ENCODE measurements at regions not wholly inside any gene's neighbourhood (a gene's known extent, or its start where the extent isn't known, plus 50 kb on each side); places are given as distances from the start of the nearest gene placed in this dataset.
A peak's percentile ranks its signal among the peaks of the same experiment; 100 is the strongest.

GRCh38 chr2:45127321-45127720 is 118.1 kb upstream of the SIX2 start:
- no peak overlapping the region for H3K4me3 ChIP-seq
- intact Hi-C loops (cut with DNase I) = no loop called here
- TF ChIP-seq POLR2AphosphoS5 (IDR thresholded peaks at IDR 0.05) (no peak), CTCF (IDR thresholded peaks at IDR 0.05) (no peak), EP300 (IDR thresholded peaks at IDR 0.05) (no peak), POLR2A (IDR thresholded peaks at IDR 0.05; ENCODE audit: low read depth) (no peak)
- H3K4me1 ChIP-seq = peaks cover 0 to 15% (median 0%) of the 10 kb centered on the region in 4 donors
- H3K36me3 ChIP-seq = no peaks in the 10 kb centered on the region
- no peaks in the 10 kb centered on the region for H3K9me3 ChIP-seq
- H3K27ac ChIP-seq (replicated peaks in 1 of 4) = no peak overlapping the region
- 87% methylated on average over 6 of the region's 6 CpGs for WGBS
- H3K27me3 ChIP-seq = no peaks in the 10 kb centered on the region
- no peak for DNase-seq (ENCODE audit: extremely low spot score)

- H3K36me3 ChIP-seq = no peaks in the 10 kb centered on the region
- intact Hi-C loops (cut with DNase I) = no loop called here
- H3K27ac ChIP-seq (replicated peaks in 1 of 4) = no peak overlapping the region
- no peaks in the 10 kb centered on the region for H3K9me3 ChIP-seq
- H3K4me1 ChIP-seq = peaks cover 0 to 15% (median 0%) of the 10 kb centered on the region in 4 donors
- DNase-seq (ENCODE audit: extremely low spot score) = peak; percentile 60
- no peak for TF ChIP-seq CTCF (IDR thresholded peaks at IDR 0.05)
- no peak for TF ChIP-seq EP300 (IDR thresholded peaks at IDR 0.05)
- TF ChIP-seq POLR2A (IDR thresholded peaks at IDR 0.05; ENCODE audit: low read depth) = no peak
- no peak for TF ChIP-seq POLR2AphosphoS5 (IDR thresholded peaks at IDR 0.05)
- H3K4me3 ChIP-seq = no peak overlapping the region
- WGBS = 84% methylated on average over 4 of the region's 4 CpGs
- no peaks in the 10 kb centered on the region for H3K27me3 ChIP-seq
Measured at GRCh38 chr2:45125232-45125631, 116.0 kb upstream of the SIX2 start.

GRCh38 chr2:45124456-45124855 is 115.2 kb upstream of the SIX2 start:
- TF ChIP-seq POLR2AphosphoS5 (IDR thresholded peaks at IDR 0.05) = no peak
- Histone ChIP-seq H3K27ac (replicated peaks in 1 of 4) (no peak overlapping the region), H3K4me3 (no peak overlapping the region), H3K27me3 (no peaks in the 10 kb centered on the region), H3K9me3 (no peaks in the 10 kb centered on the region), H3K4me1 (peaks cover 0 to 15% (median 0%) of the 10 kb centered on the region in 4 donors), H3K36me3 (no peaks in the 10 kb centered on the region)
- intact Hi-C loops (cut with DNase I) = no loop called here
- DNase-seq (ENCODE audit: extremely low spot score) = no peak
- 97% methylated on average over 5 of the region's 5 CpGs for WGBS

GRCh38 chr2:45123521-45124191 is 114.4 kb upstream of the SIX2 start:
- H3K36me3 ChIP-seq = no peaks in the 10 kb centered on the region
- no peaks in the 10 kb centered on the region for H3K27me3 ChIP-seq
- H3K27ac ChIP-seq (replicated peaks in 1 of 4) = no peak overlapping the region
- TF ChIP-seq POLR2A (IDR thresholded peaks at IDR 0.05; ENCODE audit: low read depth) (no peak), CTCF (IDR thresholded peaks at IDR 0.05) (no peak), EP300 (IDR thresholded peaks at IDR 0.05) (no peak), POLR2AphosphoS5 (IDR thresholded peaks at IDR 0.05) (no peak)
- intact Hi-C loops (cut with DNase I) = no loop called here
- WGBS = 75% methylated on average over 6 of the region's 6 CpGs
- no peak overlapping the region for H3K4me3 ChIP-seq
- no peaks in the 10 kb centered on the region for H3K9me3 ChIP-seq
- H3K4me1 ChIP-seq = peaks cover 0 to 10% (median 0%) of the 10 kb centered on the region in 4 donors
- DNase-seq (ENCODE audit: extremely low spot score) = peak; percentile 29

GRCh38 chr2:45123065-45123464 is 113.8 kb upstream of the SIX2 start:
- peak; percentile 70 for DNase-seq (ENCODE audit: extremely low spot score)
- Histone ChIP-seq H3K4me3 (no peak overlapping the region), H3K4me1 (peaks cover 0 to 4% (median 0%) of the 10 kb centered on the region in 4 donors), H3K27ac (replicated peaks in 1 of 4) (no peak overlapping the region), H3K27me3 (no peaks in the 10 kb centered on the region), H3K9me3 (no peaks in the 10 kb centered on the region), H3K36me3 (no peaks in the 10 kb centered on the region)
- WGBS = 75% methylated on average over 2 of the region's 2 CpGs
- intact Hi-C loops (cut with DNase I) = no loop called here
- TF ChIP-seq EP300 (IDR thresholded peaks at IDR 0.05) (no peak), POLR2A (IDR thresholded peaks at IDR 0.05; ENCODE audit: low read depth) (no peak)

Data from esophagus muscularis mucosa (tissue), 4 donors.